ENCODE measurements at regions not wholly inside any gene's neighbourhood (a gene's known extent, or its start where the extent isn't known, plus 50 kb on each side); places are given as distances from the start of the nearest gene placed in this dataset.

- Histone ChIP-seq H3K4me3 (no peak overlapping the region), H3K27me3 (no peaks in the 10 kb centered on the region), H3K27ac (no peak overlapping the region), H3K9me3 (peaks cover 0 to 4% (median 0%) of the 10 kb centered on the region in 3 donors), H3K4me1 (no peaks in the 10 kb centered on the region), H3K36me3 (no peaks in the 10 kb centered on the region)
- no peak for TF ChIP-seq EP300 (IDR thresholded peaks at IDR 0.05)
- TF ChIP-seq POLR2AphosphoS5 (IDR thresholded peaks at IDR 0.05): no peak
- TF ChIP-seq CTCF (IDR thresholded peaks at IDR 0.05): no peak
- no peak for TF ChIP-seq POLR2A (IDR thresholded peaks at IDR 0.05)
- ATAC-seq: no peak
- WGBS, 2 donors (ENCODE audit: low coverage in 1 of 2): 72 to 73% methylated on average over 3 of the region's 3 CpGs
Measured at GRCh38 chr2:139610512-139610911, 830.3 kb upstream of the NXPH2 start.

- no peak overlapping the region for H3K27ac ChIP-seq
- ATAC-seq: no peak
Measured at GRCh38 chr2:139609109-139609508, 828.9 kb upstream of the NXPH2 start.

DNA sequence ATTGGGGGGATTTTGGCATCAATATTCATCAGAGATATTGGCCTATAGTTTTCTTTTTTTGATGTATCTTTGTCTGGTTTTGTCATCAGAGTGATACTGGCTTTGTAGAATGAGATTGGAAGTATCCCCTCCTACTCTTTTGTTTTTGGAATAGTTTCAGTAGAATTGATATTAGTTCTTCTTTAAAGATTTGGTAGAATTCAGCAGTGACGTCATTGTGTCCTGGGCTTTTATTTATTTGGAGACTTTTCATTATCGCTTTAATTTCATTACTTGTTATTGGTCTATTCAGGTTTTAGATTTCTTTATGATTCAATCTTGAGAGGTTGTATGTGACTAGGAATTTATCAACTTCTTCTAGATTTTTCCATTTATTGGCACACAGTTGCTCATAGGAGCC, 825.5 kb upstream of the NXPH2 start:
- no peak overlapping the region for H3K27ac ChIP-seq
- TF ChIP-seq POLR2AphosphoS5 (IDR thresholded peaks at IDR 0.05): no peak
- no peak for TF ChIP-seq POLR2A (IDR thresholded peaks at IDR 0.05)
- TF ChIP-seq EP300 (IDR thresholded peaks at IDR 0.05): no peak
- no peak for TF ChIP-seq CTCF (IDR thresholded peaks at IDR 0.05)
- H3K9me3 ChIP-seq: peaks cover 0 to 4% (median 0%) of the 10 kb centered on the region in 3 donors
- no peaks in the 10 kb centered on the region for H3K4me1 ChIP-seq
- no peaks in the 10 kb centered on the region for H3K36me3 ChIP-seq
- no peak overlapping the region for H3K4me3 ChIP-seq
- no peaks in the 10 kb centered on the region for H3K27me3 ChIP-seq
- no peak for ATAC-seq
- WGBS, 2 donors (ENCODE audit: low coverage in 1 of 2): 91 to 100% methylated on average over 1 to 2 of the region's 2 CpGs

More at GRCh38 chr2:139609109-139609508, 828.9 kb upstream of the NXPH2 start:
- H3K27me3 ChIP-seq: no peaks in the 10 kb centered on the region
- 65 to 77% methylated on average over 2 to 3 of the region's 3 CpGs for WGBS, 2 donors (ENCODE audit: low coverage in 1 of 2)
- H3K36me3 ChIP-seq: no peaks in the 10 kb centered on the region
- H3K4me3 ChIP-seq: no peak overlapping the region
- TF ChIP-seq POLR2AphosphoS5 (IDR thresholded peaks at IDR 0.05) (no peak), POLR2A (IDR thresholded peaks at IDR 0.05) (no peak), CTCF (IDR thresholded peaks at IDR 0.05) (no peak), EP300 (IDR thresholded peaks at IDR 0.05) (no peak)
- H3K9me3 ChIP-seq: peaks cover 0 to 4% (median 0%) of the 10 kb centered on the region in 3 donors
- no peaks in the 10 kb centered on the region for H3K4me1 ChIP-seq

GRCh38 chr2:139600166-139600565, 820.0 kb upstream of the NXPH2 start:
- Histone ChIP-seq H3K36me3 (no peaks in the 10 kb centered on the region), H3K27ac (no peak overlapping the region), H3K9me3 (peaks cover 0 to 3% (median 0%) of the 10 kb centered on the region in 3 donors), H3K4me1 (no peaks in the 10 kb centered on the region), H3K4me3 (no peak overlapping the region), H3K27me3 (no peaks in the 10 kb centered on the region)
- ATAC-seq: no peak
- 46 to 60% methylated on average over 2 of the region's 2 CpGs for WGBS, 2 donors (ENCODE audit: low coverage in 1 of 2)
- TF ChIP-seq POLR2AphosphoS5 (IDR thresholded peaks at IDR 0.05): no peak
- TF ChIP-seq CTCF (IDR thresholded peaks at IDR 0.05): no peak
- no peak for TF ChIP-seq POLR2A (IDR thresholded peaks at IDR 0.05)
- TF ChIP-seq EP300 (IDR thresholded peaks at IDR 0.05): no peak

GRCh38 chr2:139585101-139585500, 804.9 kb upstream of the NXPH2 start:
- Histone ChIP-seq H3K9me3 (no peaks in the 10 kb centered on the region), H3K4me1 (no peaks in the 10 kb centered on the region), H3K27ac (no peak overlapping the region), H3K36me3 (no peaks in the 10 kb centered on the region), H3K4me3 (no peak overlapping the region), H3K27me3 (no peaks in the 10 kb centered on the region)
- 57 to 64% methylated on average over 1 of the region's 1 CpG for WGBS, 2 donors (ENCODE audit: low coverage in 1 of 2)
- TF ChIP-seq POLR2A (IDR thresholded peaks at IDR 0.05) (no peak), POLR2AphosphoS5 (IDR thresholded peaks at IDR 0.05) (no peak), CTCF (IDR thresholded peaks at IDR 0.05) (no peak), EP300 (IDR thresholded peaks at IDR 0.05) (no peak)
- no peak for ATAC-seq

Measured in gastroesophageal sphincter (tissue), 4 donors.